ENCODE measurements at regions not wholly inside any gene's neighbourhood (a gene's known extent, or its start where the extent isn't known, plus 50 kb on each side); places are given as distances from the start of the nearest gene placed in this dataset.

- TF ChIP-seq POLR2A (IDR thresholded peaks at IDR 0.05) (no peak), CTCF (IDR thresholded peaks at IDR 0.05) (no peak)
These were observed 121.6 kb upstream of the SPRY2 start for GRCh38 chr13:80462567-80462966.
